ENCODE measurements at regions not wholly inside any gene's neighbourhood (a gene's known extent, or its start where the extent isn't known, plus 50 kb on each side); places are given as distances from the start of the nearest gene placed in this dataset.
"Not testable (repeated sequence)": the region's sequence is repeated elsewhere in the genome, so short reads cannot be mapped to it uniquely, and the experiment has no call there.

GRCh38 chr12:89064780-89065179 lies 287.5 kb downstream of the DUSP6 start:
- no peak overlapping the region for H3K4me3 ChIP-seq (ENCODE audit: low read depth, low read length)
- no peaks in the 10 kb centered on the region for H3K27me3 ChIP-seq (ENCODE audit: control insufficient read depth, insufficient read depth, low read length)
- no peak for FAIRE-seq
- no peaks in the 10 kb centered on the region for H3K36me3 ChIP-seq (ENCODE audit: control insufficient read depth, insufficient read depth, low read length)
- DNase-seq (ENCODE audit: low read depth): peak; percentile 96
- no peak for TF ChIP-seq CTCF (IDR thresholded peaks at IDR 0.05; ENCODE audit: insufficient read depth, low read length, severe bottlenecking)

GRCh38 chr12:89064151-89064550 lies 288.1 kb downstream of the DUSP6 start:
- TF ChIP-seq CTCF (IDR thresholded peaks at IDR 0.05; ENCODE audit: insufficient read depth, low read length, severe bottlenecking): no peak
- Histone ChIP-seq H3K4me3 (ENCODE audit: low read depth, low read length) (no peak overlapping the region), H3K27me3 (ENCODE audit: control insufficient read depth, insufficient read depth, low read length) (no peaks in the 10 kb centered on the region), H3K36me3 (ENCODE audit: control insufficient read depth, insufficient read depth, low read length) (no peaks in the 10 kb centered on the region)
- no peak for FAIRE-seq
- DNase-seq (ENCODE audit: low read depth): peak; percentile 57

- Histone ChIP-seq H3K27me3 (ENCODE audit: control insufficient read depth, insufficient read depth, low read length) (no peaks in the 10 kb centered on the region), H3K36me3 (ENCODE audit: control insufficient read depth, insufficient read depth, low read length) (no peaks in the 10 kb centered on the region), H3K4me3 (ENCODE audit: low read depth, low read length) (no peak overlapping the region)
- DNase-seq (ENCODE audit: low read depth) (no peak), FAIRE-seq (no peak)
- no peak for TF ChIP-seq CTCF (IDR thresholded peaks at IDR 0.05; ENCODE audit: insufficient read depth, low read length, severe bottlenecking)
These were observed 289.3 kb downstream of the DUSP6 start for GRCh38 chr12:89062996-89063395.

- FAIRE-seq (no peak), DNase-seq (ENCODE audit: low read depth) (no peak)
- H3K27me3 ChIP-seq (ENCODE audit: control insufficient read depth, insufficient read depth, low read length): no peaks in the 10 kb centered on the region
- no peak overlapping the region for H3K4me3 ChIP-seq (ENCODE audit: low read depth, low read length)
- no peaks in the 10 kb centered on the region for H3K36me3 ChIP-seq (ENCODE audit: control insufficient read depth, insufficient read depth, low read length)
- TF ChIP-seq CTCF (IDR thresholded peaks at IDR 0.05; ENCODE audit: insufficient read depth, low read length, severe bottlenecking): no peak
These were observed 292.4 kb downstream of the DUSP6 start for GRCh38 chr12:89059721-89060541.

- no peak for TF ChIP-seq CTCF (IDR thresholded peaks at IDR 0.05; ENCODE audit: insufficient read depth, low read length, severe bottlenecking)
- Histone ChIP-seq H3K4me3 (ENCODE audit: low read depth, low read length) (no peak overlapping the region), H3K27me3 (ENCODE audit: control insufficient read depth, insufficient read depth, low read length) (no peaks in the 10 kb centered on the region), H3K36me3 (ENCODE audit: control insufficient read depth, insufficient read depth, low read length) (no peaks in the 10 kb centered on the region)
- DNase-seq (ENCODE audit: low read depth): no peak
- peak; percentile 66 for FAIRE-seq
These were observed 293.2 kb downstream of the DUSP6 start for GRCh38 chr12:89059056-89059455.

- FAIRE-seq (no peak), DNase-seq (ENCODE audit: low read depth) (no peak)
- Histone ChIP-seq H3K36me3 (ENCODE audit: control insufficient read depth, insufficient read depth, low read length) (no peaks in the 10 kb centered on the region), H3K4me3 (ENCODE audit: low read depth, low read length) (no peak overlapping the region), H3K27me3 (ENCODE audit: control insufficient read depth, insufficient read depth, low read length) (no peaks in the 10 kb centered on the region)
- TF ChIP-seq CTCF (IDR thresholded peaks at IDR 0.05; ENCODE audit: insufficient read depth, low read length, severe bottlenecking): no peak
These were observed 293.9 kb downstream of the DUSP6 start for GRCh38 chr12:89058402-89058801.

GRCh38 chr12:89053817-89054216 lies 298.5 kb downstream of the DUSP6 start:
- H3K36me3 ChIP-seq (ENCODE audit: control insufficient read depth, insufficient read depth, low read length); DNase-seq (ENCODE audit: low read depth); H3K4me3 ChIP-seq (ENCODE audit: low read depth, low read length); H3K27me3 ChIP-seq (ENCODE audit: control insufficient read depth, insufficient read depth, low read length); FAIRE-seq: not testable (repeated sequence)
